Epithelial cell of proximal tubule (primary cell): ENCODE measurements at regions not wholly inside any gene's neighbourhood (a gene's known extent, or its start where the extent isn't known, plus 50 kb on each side); places are given as distances from the start of the nearest gene placed in this dataset.

ENCODE experiments used
- DNase-seq: peaks from one replicate; pipeline ENCODE4 v3.0.0-alpha.2; 2011; ENCODE audit warnings: low read depth
- H3K4me3 ChIP-seq: 2 replicates; pipeline ENCODE4 v1.5.1; 2011; ENCODE audit warnings: low read depth, mild to moderate bottlenecking, low read length
- CTCF ChIP-seq: conservative IDR thresholded peaks from 2 replicates; pipeline ENCODE4 v1.5.1; 2012; ENCODE audit warnings: low read depth, mild to moderate bottlenecking, low read length

- H3K4me3 ChIP-seq, result no peak overlapping the region
- DNase-seq, result no peak
- no peak for TF ChIP-seq CTCF
These were observed 134.3 kb upstream of the TNRC6C start for GRCh38 chr17:77824102-77824779.

- no peak for DNase-seq
- no peak overlapping the region for H3K4me3 ChIP-seq
- no peak for TF ChIP-seq CTCF
These were observed 133.7 kb upstream of the TNRC6C start for GRCh38 chr17:77824780-77825280.

GRCh38 chr17:77825621-77826020, 132.9 kb upstream of the TNRC6C start:
- H3K4me3 ChIP-seq, result no peak overlapping the region
- no peak for DNase-seq
- TF ChIP-seq CTCF, result no peak

- H3K4me3 ChIP-seq, result no peak overlapping the region
- DNase-seq, result no peak
- no peak for TF ChIP-seq CTCF
These were observed 132.2 kb upstream of the TNRC6C start for GRCh38 chr17:77826132-77826873.

- no peak overlapping the region for H3K4me3 ChIP-seq
- DNase-seq, result no peak
- no peak for TF ChIP-seq CTCF
These were observed 131.5 kb upstream of the TNRC6C start for GRCh38 chr17:77827039-77827438.

GRCh38 chr17:77827511-77827910, 131.0 kb upstream of the TNRC6C start:
- no peak overlapping the region for H3K4me3 ChIP-seq
- DNase-seq, result no peak
- TF ChIP-seq CTCF, result no peak
